Activated CD4-positive, alpha-beta memory T cell treated with anti-CD3 and anti-CD28 coated beads for 36 hours (primary cell): ENCODE measurements at regions not wholly inside any gene's neighbourhood (a gene's known extent, or its start where the extent isn't known, plus 50 kb on each side); places are given as distances from the start of the nearest gene placed in this dataset.

ENCODE experiments used
- CTCF ChIA-PET: fragments of 350-600 bp; sonication (Branson Sonifier 250); formaldehyde crosslinking; loops from one replicate; lab custom pipeline; 2021; ENCODE audit warnings: antibody characterized with exemption, inconsistent platforms; lab: Charles Lee
- POLR2A ChIA-PET: fragments of 350-600 bp; sonication (Branson Sonifier 250); formaldehyde crosslinking; loops from one replicate; lab custom pipeline; 2021; ENCODE audit warnings: antibody characterized with exemption; lab: Charles Lee
- DNase-seq: peaks from one replicate; pipeline ENCODE4 v3.0.0-alpha.2; 2020
- H3K27ac Mint-ChIP-seq: one replicate; pipeline ENCODE4 v1.8.0; 2021; ENCODE audit warnings: mixed read lengths
- H3K27me3 Mint-ChIP-seq: one replicate; pipeline ENCODE4 v1.8.0; 2021; ENCODE audit warnings: mixed read lengths
- H3K36me3 Mint-ChIP-seq: one replicate; pipeline ENCODE4 v1.8.0; 2021; ENCODE audit warnings: mixed read lengths
- H3K4me1 Mint-ChIP-seq: one replicate; pipeline ENCODE4 v1.8.0; 2021; ENCODE audit warnings: low read depth, mixed read lengths
- H3K4me3 Mint-ChIP-seq: one replicate; pipeline ENCODE4 v1.8.0; 2021; ENCODE audit warnings: mild to moderate bottlenecking, mixed read lengths
- H3K9me3 Mint-ChIP-seq: one replicate; pipeline ENCODE4 v1.8.0; 2021; ENCODE audit warnings: mixed read lengths
- intact Hi-C: fragments of 100-400 bp; cut with micrococcal nuclease; formaldehyde crosslinking; loops from one replicate; pipeline ENCODE4 v1.15.1; 2023

DNA sequence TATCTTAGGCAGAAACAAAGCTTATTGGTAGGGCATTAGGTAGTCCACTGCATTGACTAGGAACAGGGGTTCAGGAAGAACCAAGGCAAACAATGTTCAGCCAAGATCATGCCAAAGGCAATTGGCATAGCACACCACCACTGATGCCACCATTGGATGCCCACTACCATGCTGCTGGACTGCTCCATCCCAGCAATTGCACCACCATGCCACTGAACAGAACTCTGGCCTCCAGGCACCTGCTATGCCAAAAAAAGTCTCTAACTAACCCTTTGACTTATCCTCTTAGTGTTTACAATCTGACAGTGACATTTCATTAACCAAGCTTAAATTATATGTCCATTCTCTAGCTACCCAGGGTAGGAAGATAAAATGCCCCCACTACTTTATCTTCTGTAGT lies 509.6 kb upstream of the CAMK1G start:
- H3K27ac Mint-ChIP-seq = no peak overlapping the region
- no peak for DNase-seq
- H3K4me3 Mint-ChIP-seq = no peak overlapping the region
- ChIA-PET CTCF (no interaction called here), POLR2A (no interaction called here)
- H3K9me3 Mint-ChIP-seq = no peaks in the 10 kb centered on the region
- intact Hi-C loops = no loop called here
- no peaks in the 10 kb centered on the region for H3K36me3 Mint-ChIP-seq
- H3K27me3 Mint-ChIP-seq = peaks cover 2% of the 10 kb centered on the region
- H3K4me1 Mint-ChIP-seq = no peaks in the 10 kb centered on the region

DNA sequence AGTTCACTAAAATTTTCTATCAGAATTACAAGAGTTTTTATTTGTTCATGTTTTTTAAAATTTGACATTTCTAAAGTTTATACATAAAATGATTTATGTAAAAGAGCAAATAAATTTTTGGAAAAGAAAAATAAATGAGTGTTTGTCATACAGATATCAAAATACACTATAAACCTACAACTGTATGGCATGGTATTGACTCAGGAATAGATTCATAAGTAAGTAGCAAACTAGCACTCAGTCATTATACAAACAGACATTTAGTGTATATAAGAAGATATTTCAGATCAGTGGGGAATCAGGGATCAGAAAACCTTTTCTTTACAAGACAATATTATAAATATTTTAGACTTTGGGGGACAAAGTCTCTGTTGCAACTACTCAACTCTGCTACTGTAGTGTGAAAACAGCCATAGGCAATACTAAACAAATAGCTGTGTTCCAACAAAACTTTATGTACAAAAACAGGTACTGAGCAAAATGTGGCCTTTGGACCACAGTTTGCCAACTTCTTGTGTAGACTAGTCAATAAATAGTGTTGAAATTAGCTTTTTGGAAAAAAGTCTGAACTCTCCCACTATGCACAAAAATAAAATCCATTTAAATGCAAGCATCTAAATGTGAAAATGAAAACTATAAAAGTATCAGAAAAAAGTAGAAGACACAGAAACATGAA lies 508.8 kb upstream of the CAMK1G start:
- H3K36me3 Mint-ChIP-seq = no peaks in the 10 kb centered on the region

DNA sequence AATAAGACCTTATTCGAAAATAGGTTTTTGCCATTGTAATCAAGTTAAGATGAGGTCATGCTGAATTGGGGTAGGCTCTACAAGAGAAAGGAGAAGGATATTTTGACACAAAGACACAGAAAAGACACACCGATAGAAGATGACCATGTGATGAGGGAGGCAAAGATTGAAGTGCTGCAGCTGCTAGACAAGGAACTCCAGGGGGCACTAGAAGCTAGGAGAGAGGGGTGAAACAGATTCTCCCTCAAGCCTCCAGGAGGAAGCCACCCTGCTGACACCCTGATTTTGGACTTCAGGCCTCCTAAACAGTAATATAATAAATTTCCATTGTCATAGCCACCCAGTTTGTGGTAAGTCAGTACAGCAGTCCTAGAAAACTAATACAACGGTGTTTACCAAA lies 506.8 kb upstream of the CAMK1G start:
- Mint-ChIP-seq H3K4me3 (no peak overlapping the region), H3K27ac (no peak overlapping the region), H3K4me1 (no peaks in the 10 kb centered on the region), H3K27me3 (peaks cover 2% of the 10 kb centered on the region), H3K9me3 (no peaks in the 10 kb centered on the region), H3K36me3 (no peaks in the 10 kb centered on the region)
- intact Hi-C loops = no loop called here
- CTCF ChIA-PET = no interaction called here
- POLR2A ChIA-PET = no interaction called here
- DNase-seq = no peak

More for the DNA sequence above, 508.8 kb upstream of the CAMK1G start:
- no peaks in the 10 kb centered on the region for H3K9me3 Mint-ChIP-seq
- intact Hi-C loops = no loop called here
- H3K4me3 Mint-ChIP-seq = no peak overlapping the region
- H3K4me1 Mint-ChIP-seq = no peaks in the 10 kb centered on the region
- ChIA-PET CTCF (no interaction called here), POLR2A (no interaction called here)
- DNase-seq = no peak
- peaks cover 2% of the 10 kb centered on the region for H3K27me3 Mint-ChIP-seq
- no peak overlapping the region for H3K27ac Mint-ChIP-seq

DNA sequence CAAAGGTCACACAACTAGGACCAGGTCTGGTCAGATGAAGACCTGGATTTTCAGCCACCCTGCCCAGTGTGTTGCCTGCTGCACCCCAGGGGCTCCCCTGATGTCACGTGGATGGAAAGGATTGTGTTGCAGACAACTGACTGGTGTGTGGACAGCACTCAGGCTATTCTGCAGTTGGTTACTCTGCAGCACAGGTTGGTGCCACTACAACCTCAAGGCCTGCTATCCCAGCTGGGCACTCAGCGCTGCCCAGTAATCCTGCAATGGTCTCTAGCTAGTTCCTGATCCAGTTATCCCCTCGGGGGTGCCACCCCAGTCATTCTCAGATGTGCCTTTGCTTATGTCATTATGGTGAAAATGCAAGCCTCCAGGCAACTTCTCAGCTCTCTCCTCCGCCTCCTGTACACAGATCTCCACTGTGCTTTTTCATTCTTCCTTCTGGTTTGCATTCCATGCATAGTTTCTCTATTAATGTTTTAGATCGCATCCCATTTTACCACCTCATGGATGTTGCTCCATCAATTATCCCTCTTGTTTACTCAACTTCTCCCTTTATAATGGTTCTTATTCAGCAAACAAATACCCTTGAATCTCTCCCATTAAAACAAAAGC lies 503.2 kb upstream of the CAMK1G start:
- POLR2A ChIA-PET = no interaction called here
- no peaks in the 10 kb centered on the region for H3K36me3 Mint-ChIP-seq
- no peaks in the 10 kb centered on the region for H3K27me3 Mint-ChIP-seq
- no peak for DNase-seq
- CTCF ChIA-PET = no interaction called here
- H3K9me3 Mint-ChIP-seq = no peaks in the 10 kb centered on the region
- no peaks in the 10 kb centered on the region for H3K4me1 Mint-ChIP-seq
- H3K27ac Mint-ChIP-seq = no peak overlapping the region
- intact Hi-C loops = no loop called here
- H3K4me3 Mint-ChIP-seq = no peak overlapping the region

DNA sequence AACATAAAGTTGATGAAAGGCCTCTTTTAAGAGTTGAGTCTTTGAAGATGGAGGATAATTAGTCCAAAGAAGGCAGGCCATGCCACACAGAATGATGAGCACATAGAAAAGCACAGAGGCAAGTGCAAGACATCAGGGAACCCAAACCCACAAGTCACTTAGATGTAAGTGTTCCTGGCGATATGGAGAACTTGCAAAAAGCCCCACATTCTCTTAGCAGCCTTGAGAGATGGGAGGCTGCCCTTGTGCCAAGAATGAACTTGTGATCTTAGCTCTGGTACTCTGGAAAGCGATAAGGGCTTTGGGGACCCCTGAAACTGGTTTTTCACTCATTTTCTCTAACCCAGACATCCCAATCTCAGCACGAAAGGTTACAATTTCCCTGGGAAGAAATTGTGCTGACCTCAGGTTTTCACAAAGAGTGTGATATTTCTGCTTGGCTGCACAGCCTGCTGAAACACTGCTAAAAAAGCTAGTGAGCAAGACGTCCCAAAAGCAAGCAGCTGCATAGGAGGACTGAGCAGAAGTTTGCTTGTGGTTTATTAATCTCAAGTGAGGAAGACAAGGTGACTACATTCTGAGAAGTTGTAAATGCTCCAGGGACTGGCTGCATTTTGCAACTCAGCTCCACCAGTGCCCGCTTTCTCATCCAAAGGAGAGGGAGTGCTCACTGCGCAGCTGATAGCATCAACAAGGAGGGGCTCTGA lies 496.9 kb upstream of the CAMK1G start:
- no peaks in the 10 kb centered on the region for H3K4me1 Mint-ChIP-seq
- H3K9me3 Mint-ChIP-seq = peaks cover 2% of the 10 kb centered on the region
- H3K27me3 Mint-ChIP-seq = no peaks in the 10 kb centered on the region
- no peak for DNase-seq
- CTCF ChIA-PET = no interaction called here
- H3K36me3 Mint-ChIP-seq = no peaks in the 10 kb centered on the region
- no peak overlapping the region for H3K4me3 Mint-ChIP-seq
- no peak overlapping the region for H3K27ac Mint-ChIP-seq
- POLR2A ChIA-PET = no interaction called here
- intact Hi-C loops = no loop called here

DNA sequence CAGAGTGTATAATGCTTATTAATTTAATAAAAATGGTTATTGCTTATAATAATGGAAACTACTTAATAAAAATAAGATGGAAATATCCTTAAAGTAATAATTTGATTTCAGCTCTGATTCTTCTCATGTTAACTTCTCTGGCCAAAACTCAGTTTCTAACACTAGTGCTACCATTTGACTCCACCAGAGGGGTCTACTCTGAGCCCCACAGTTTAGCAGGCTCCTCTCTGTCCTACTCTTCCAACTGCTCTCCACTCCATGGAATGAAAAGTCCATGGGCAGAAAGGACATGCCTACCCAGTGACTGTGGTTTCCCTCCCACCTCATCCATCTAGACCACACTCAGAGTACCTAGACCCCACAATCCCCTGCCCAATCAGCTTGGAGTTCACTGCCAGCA lies 489.1 kb upstream of the CAMK1G start:
- Mint-ChIP-seq H3K4me1 (no peaks in the 10 kb centered on the region), H3K9me3 (peaks cover 2% of the 10 kb centered on the region), H3K4me3 (no peak overlapping the region), H3K27me3 (no peaks in the 10 kb centered on the region), H3K36me3 (no peaks in the 10 kb centered on the region), H3K27ac (no peak overlapping the region)
- intact Hi-C loops = no loop called here
- no peak for DNase-seq
- CTCF ChIA-PET = no interaction called here
- POLR2A ChIA-PET = no interaction called here

DNA sequence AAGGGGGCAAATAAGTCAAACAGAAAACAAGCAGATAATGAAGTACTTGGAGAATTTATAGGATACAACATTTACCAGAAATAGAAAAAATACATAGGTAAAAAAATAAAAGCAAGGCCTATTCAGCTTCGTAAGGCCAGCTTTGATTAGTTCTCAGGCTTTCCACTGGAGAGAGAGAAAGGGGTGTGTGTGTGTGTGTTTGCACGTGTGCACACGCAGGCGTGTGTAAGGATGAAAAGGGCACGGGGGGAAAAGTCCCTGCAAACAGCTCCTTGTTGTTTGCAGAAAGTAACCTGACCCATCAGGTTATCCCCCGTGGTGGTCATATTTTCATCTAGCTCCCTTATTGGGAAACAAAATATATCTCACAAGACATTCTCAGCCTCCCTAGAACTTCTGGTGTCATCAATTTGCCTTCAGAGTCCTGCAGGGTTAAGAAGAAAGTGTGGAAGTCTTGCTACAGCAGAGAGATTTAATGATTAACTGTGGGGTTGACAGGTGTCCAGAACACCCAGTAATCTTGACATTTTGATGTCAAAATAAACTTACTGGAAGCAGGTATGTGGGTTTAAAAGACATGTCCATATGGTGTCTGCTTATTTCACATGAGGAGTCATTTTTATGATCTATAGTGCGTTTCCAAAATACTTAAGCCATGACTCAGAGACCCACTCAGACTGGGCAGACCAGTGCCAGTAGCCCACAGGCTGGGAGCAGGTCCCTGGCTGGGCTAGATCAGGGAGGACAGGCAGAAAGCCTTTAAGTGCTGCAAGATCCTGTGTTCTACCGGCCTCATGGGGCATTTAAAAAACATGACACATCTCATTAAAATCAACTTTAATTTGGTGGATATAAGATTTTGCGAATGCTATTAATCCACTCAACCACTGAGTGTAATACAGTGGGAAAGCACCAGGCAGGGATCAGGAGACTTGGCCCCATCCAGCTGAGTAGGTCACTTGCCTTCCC lies 487.6 kb upstream of the CAMK1G start:
- intact Hi-C loops = no loop called here
- Mint-ChIP-seq H3K36me3 (no peaks in the 10 kb centered on the region), H3K4me3 (no peak overlapping the region), H3K27ac (no peak overlapping the region), H3K27me3 (no peaks in the 10 kb centered on the region), H3K4me1 (no peaks in the 10 kb centered on the region), H3K9me3 (no peaks in the 10 kb centered on the region)
- ChIA-PET CTCF (no interaction called here), POLR2A (no interaction called here)
- no peak for DNase-seq

DNA sequence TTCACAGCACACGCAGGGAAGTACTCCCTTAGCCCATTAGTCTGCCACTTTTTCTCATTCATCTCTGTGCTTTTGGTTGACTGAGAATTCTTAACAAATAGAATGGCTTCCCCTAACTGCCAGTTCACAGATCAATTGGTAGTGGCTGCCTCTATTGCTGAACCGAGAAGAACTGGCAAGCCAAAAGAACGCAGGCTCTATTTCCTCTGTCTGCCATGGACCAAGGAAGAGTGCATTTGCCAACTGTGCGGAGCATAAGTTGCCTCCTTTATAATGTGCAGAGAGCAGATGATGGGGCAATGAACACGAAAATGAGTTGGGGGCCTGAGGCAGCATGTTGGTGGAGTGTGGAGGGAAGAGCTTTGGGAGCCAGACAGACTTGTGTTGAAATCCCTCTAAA lies 483.1 kb upstream of the CAMK1G start:
- Mint-ChIP-seq H3K9me3 (no peaks in the 10 kb centered on the region), H3K4me3 (no peak overlapping the region), H3K36me3 (no peaks in the 10 kb centered on the region), H3K4me1 (no peaks in the 10 kb centered on the region), H3K27me3 (peaks cover 3% of the 10 kb centered on the region), H3K27ac (no peak overlapping the region)
- ChIA-PET CTCF (no interaction called here), POLR2A (interaction anchor here (1.0 kb wide), 1 partner anchor 15 kb away, joined by 8 read pairs; no protein-coding TSS in a partner anchor)
- intact Hi-C loops = no loop called here
- no peak for DNase-seq

DNA sequence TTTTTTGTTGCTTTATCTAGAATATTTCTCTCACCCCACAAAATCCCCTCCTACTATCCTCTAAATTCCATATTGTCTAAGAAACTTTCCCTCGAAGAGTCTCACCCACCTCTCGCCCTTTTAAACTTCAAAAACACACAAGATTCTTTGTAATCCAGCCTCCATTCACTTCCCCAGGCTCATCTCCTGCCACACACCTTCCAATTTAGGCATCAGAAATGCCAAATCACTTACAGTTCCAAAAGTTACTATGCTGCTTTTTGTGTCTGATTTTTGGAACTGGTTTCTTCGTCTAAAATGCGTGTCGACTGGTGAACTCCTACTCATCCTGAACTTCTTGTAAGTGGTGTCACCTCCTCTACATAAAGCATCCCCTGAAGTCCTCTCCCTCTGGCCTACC lies 482.4 kb upstream of the CAMK1G start:
- ChIA-PET POLR2A (no interaction called here), CTCF (no interaction called here)
- Mint-ChIP-seq H3K9me3 (no peaks in the 10 kb centered on the region), H3K36me3 (no peaks in the 10 kb centered on the region), H3K27ac (no peak overlapping the region), H3K4me3 (no peak overlapping the region), H3K27me3 (peaks cover 3% of the 10 kb centered on the region), H3K4me1 (no peaks in the 10 kb centered on the region)
- DNase-seq = no peak
- intact Hi-C loops = no loop called here

DNA sequence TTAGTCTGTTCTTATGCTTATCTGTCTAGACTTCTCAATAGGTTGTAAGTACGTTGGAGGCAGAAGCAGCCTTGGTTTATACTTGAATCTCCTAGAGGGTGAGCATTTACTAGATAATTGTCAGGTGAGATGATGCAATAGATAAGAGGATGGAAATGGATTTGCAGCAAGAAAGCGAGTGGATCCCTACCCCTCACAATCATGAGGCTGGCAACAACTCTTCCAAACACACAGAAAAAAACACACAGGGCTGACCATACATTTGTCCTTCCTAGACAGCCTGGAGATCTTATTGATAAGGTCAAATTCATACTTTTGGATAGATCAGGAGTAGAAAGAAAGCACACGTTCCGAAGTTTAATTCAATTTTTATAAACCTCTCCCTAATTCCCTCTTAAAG lies 481.4 kb upstream of the CAMK1G start:
- Mint-ChIP-seq H3K27me3 (peaks cover 3% of the 10 kb centered on the region), H3K9me3 (no peaks in the 10 kb centered on the region), H3K4me3 (no peak overlapping the region), H3K4me1 (no peaks in the 10 kb centered on the region), H3K27ac (no peak overlapping the region), H3K36me3 (no peaks in the 10 kb centered on the region)
- intact Hi-C loops = no loop called here
- no peak for DNase-seq
- ChIA-PET POLR2A (no interaction called here), CTCF (no interaction called here)

DNA sequence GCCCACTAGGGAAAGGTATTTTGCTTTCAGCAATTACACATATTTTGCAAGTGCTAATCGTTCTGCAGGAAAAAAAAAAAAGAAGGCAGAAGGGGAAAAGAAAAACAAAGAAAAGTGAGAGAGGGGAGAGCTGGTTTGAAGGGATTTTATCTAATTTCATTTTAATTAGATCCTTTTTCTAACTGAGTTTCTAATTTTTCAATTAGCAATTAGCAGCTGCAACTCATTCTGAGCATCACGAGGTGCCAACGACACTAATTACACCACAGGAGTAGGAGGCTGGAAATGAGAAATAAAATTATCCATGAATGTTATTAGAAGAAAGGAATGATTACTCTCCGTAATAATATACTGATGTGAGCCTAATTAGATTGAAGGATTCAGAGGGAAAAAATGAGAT lies 481.0 kb upstream of the CAMK1G start:
- Mint-ChIP-seq H3K36me3 (no peaks in the 10 kb centered on the region), H3K4me3 (no peak overlapping the region), H3K4me1 (no peaks in the 10 kb centered on the region), H3K9me3 (no peaks in the 10 kb centered on the region), H3K27ac (no peak overlapping the region), H3K27me3 (peaks cover 3% of the 10 kb centered on the region)
- CTCF ChIA-PET = no interaction called here
- POLR2A ChIA-PET = no interaction called here
- intact Hi-C loops = no loop called here
- DNase-seq = no peak

DNA sequence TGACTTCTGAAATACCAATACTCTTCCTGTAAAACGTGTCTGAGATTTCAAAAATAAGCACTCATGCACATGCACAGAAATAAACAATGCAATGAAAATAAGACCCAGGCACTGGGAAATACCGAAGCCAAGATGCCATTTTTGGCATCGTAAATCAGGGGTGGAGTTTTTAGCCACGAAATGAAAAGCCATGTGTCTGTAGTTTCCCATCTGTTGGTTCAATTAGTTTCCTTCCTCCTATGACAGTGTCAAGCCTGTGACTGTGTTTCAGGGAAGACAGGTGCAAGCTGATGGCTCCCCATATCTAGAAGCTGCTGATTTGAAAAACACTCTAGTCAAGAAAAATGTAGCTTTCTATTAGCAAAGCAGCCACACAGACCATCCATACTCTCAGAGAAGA lies 480.4 kb upstream of the CAMK1G start:
- ChIA-PET CTCF (no interaction called here), POLR2A (no interaction called here)
- no peak overlapping the region for H3K4me3 Mint-ChIP-seq
- H3K4me1 Mint-ChIP-seq = no peaks in the 10 kb centered on the region
- intact Hi-C loops = no loop called here
- no peaks in the 10 kb centered on the region for H3K36me3 Mint-ChIP-seq
- no peak overlapping the region for H3K27ac Mint-ChIP-seq
- no peak for DNase-seq
- H3K9me3 Mint-ChIP-seq = no peaks in the 10 kb centered on the region
- H3K27me3 Mint-ChIP-seq = peaks cover 3% of the 10 kb centered on the region
